Right atrium auricular region (tissue), 2 donors: ENCODE measurements at regions not wholly inside any gene's neighbourhood (a gene's known extent, or its start where the extent isn't known, plus 50 kb on each side); places are given as distances from the start of the nearest gene placed in this dataset.

Source experiments
- DNase-seq: peaks from one replicate; pipeline ENCODE4 v3.0.0-alpha.2; 2019; ENCODE audit warnings: low spot score
- H3K27ac ChIP-seq, 2 donors: fragments of 200-600 bp; sonication (generic); 1 replicate in 1 of 2; 2 replicates in 1 of 2; pipeline ENCODE4 v1.5.1; 2016 to 2019
- H3K27me3 ChIP-seq, 2 donors: fragments of 200-600 bp; sonication (generic); one replicate each; pipeline versions ENCODE4 v1.5.1 to v1.6.0; 2017 to 2019
- H3K36me3 ChIP-seq: fragments of 200-600 bp; sonication (generic); one replicate; pipeline ENCODE4 v1.5.1; 2016
- H3K4me1 ChIP-seq, 2 donors: fragments of 200-600 bp; sonication (generic); one replicate each; pipeline versions ENCODE4 v1.5.1 to v1.6.0; 2017 to 2019
- H3K4me3 ChIP-seq, 2 donors: fragments of 200-600 bp; sonication (generic); 1 replicate in 1 of 2; 2 replicates in 1 of 2; pipeline ENCODE4 v1.5.1; 2017 to 2019; ENCODE audit warnings: mild to moderate bottlenecking in 1 of 2, moderate library complexity in 1 of 2
- H3K9me3 ChIP-seq, 2 donors: fragments of 200-600 bp; sonication (generic); one replicate each; pipeline ENCODE4 v1.5.1; 2019
- CTCF ChIP-seq, 2 donors: fragments of 200-600 bp; sonication (generic); IDR thresholded peaks; one replicate each; pipeline ENCODE4 v1.5.1; 2019; ENCODE audit warnings: antibody characterized with exemption in 2 of 2

GRCh38 chr3:99322551-99322950 is 315.8 kb upstream of the COL8A1 start:
- Histone ChIP-seq H3K27me3 (no peaks in the 10 kb centered on the region), H3K36me3 (no peaks in the 10 kb centered on the region), H3K4me1 (no peaks in the 10 kb centered on the region), H3K4me3 (no peak overlapping the region), H3K9me3 (no peaks in the 10 kb centered on the region), H3K27ac (no peak overlapping the region)
- DNase-seq, result no peak
- no peak for TF ChIP-seq CTCF (IDR thresholded peaks at IDR 0.05)

- H3K4me3 ChIP-seq, result no peak overlapping the region
- H3K36me3 ChIP-seq, result no peaks in the 10 kb centered on the region
- H3K27ac ChIP-seq, result no peak overlapping the region
- DNase-seq, result no peak
- H3K9me3 ChIP-seq, result no peaks in the 10 kb centered on the region
- H3K27me3 ChIP-seq, result no peaks in the 10 kb centered on the region
- no peaks in the 10 kb centered on the region for H3K4me1 ChIP-seq
- TF ChIP-seq CTCF (IDR thresholded peaks at IDR 0.05), result no peak
Observed at GRCh38 chr3:99321261-99321660, 317.1 kb upstream of the COL8A1 start.

- no peak for TF ChIP-seq CTCF (IDR thresholded peaks at IDR 0.05)
- no peaks in the 10 kb centered on the region for H3K27me3 ChIP-seq
- no peak for DNase-seq
- H3K4me3 ChIP-seq, result no peak overlapping the region
- H3K27ac ChIP-seq, result no peak overlapping the region
- H3K36me3 ChIP-seq, result no peaks in the 10 kb centered on the region
- H3K4me1 ChIP-seq, result no peaks in the 10 kb centered on the region
- H3K9me3 ChIP-seq, result no peaks in the 10 kb centered on the region
Observed at GRCh38 chr3:99319961-99320360, 318.4 kb upstream of the COL8A1 start.

- H3K9me3 ChIP-seq, result no peaks in the 10 kb centered on the region
- H3K36me3 ChIP-seq, result no peaks in the 10 kb centered on the region
- H3K4me3 ChIP-seq, result no peak overlapping the region
- TF ChIP-seq CTCF (IDR thresholded peaks at IDR 0.05), result no peak
- no peaks in the 10 kb centered on the region for H3K4me1 ChIP-seq
- no peaks in the 10 kb centered on the region for H3K27me3 ChIP-seq
- H3K27ac ChIP-seq, result no peak overlapping the region
- no peak for DNase-seq
Observed at GRCh38 chr3:99319450-99319849, 318.9 kb upstream of the COL8A1 start.

GRCh38 chr3:99317201-99317600 is 321.2 kb upstream of the COL8A1 start:
- no peak for DNase-seq
- Histone ChIP-seq H3K27ac (no peak overlapping the region), H3K4me3 (no peak overlapping the region), H3K4me1 (no peaks in the 10 kb centered on the region), H3K36me3 (no peaks in the 10 kb centered on the region), H3K27me3 (no peaks in the 10 kb centered on the region), H3K9me3 (no peaks in the 10 kb centered on the region)
- no peak for TF ChIP-seq CTCF (IDR thresholded peaks at IDR 0.05)

GRCh38 chr3:99315896-99316295 is 322.5 kb upstream of the COL8A1 start:
- Histone ChIP-seq H3K36me3 (no peaks in the 10 kb centered on the region), H3K9me3 (no peaks in the 10 kb centered on the region), H3K4me3 (no peak overlapping the region), H3K27me3 (no peaks in the 10 kb centered on the region), H3K27ac (no peak overlapping the region), H3K4me1 (no peaks in the 10 kb centered on the region)
- DNase-seq, result no peak
- no peak for TF ChIP-seq CTCF (IDR thresholded peaks at IDR 0.05)
